ENCODE measurements at regions not wholly inside any gene's neighbourhood (a gene's known extent, or its start where the extent isn't known, plus 50 kb on each side); places are given as distances from the start of the nearest gene placed in this dataset.

- Histone ChIP-seq H3K4me1 (no peaks in the 10 kb centered on the region), H3K9me3 (no peaks in the 10 kb centered on the region), H3K4me3 (no peak overlapping the region), H3K9ac (ENCODE audit: low read depth in 2 of 2, low read length in 2 of 2) (no peak overlapping the region), H3K27me3 (no peaks in the 10 kb centered on the region), H3K36me3 (no peaks in the 10 kb centered on the region), H3K27ac (no peak overlapping the region)
- no peak for DNase-seq
- intact Hi-C loops (cut with DNase I): no loop called here
- no peak for TF ChIP-seq CTCF (IDR thresholded peaks at IDR 0.05)
Observed at GRCh38 chr4:106615410-106615945, 246.9 kb upstream of the GIMD1 start.

DNA sequence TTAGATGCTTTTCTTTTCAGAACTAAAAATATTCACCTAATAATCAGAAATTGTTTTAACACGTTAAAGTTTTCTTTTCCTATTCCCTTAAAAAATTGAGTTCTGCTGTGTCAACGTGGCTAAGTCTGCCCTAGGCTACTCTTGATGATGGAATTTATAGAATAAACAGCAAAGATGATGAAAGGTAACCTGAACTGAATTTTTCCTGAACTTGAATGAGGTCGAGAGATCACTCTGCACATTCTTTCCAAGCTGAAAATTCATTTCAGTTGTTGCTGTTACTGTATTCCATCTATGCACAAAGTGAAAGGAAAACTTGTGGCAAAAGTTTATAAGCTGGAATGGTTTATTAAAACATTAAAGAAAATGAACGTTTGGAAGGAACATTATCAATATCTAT is 245.9 kb upstream of the GIMD1 start:
- Histone ChIP-seq H3K36me3 (no peaks in the 10 kb centered on the region), H3K27ac (no peak overlapping the region), H3K9me3 (no peaks in the 10 kb centered on the region), H3K4me1 (no peaks in the 10 kb centered on the region), H3K27me3 (no peaks in the 10 kb centered on the region), H3K9ac (ENCODE audit: low read depth in 2 of 2, low read length in 2 of 2) (no peak overlapping the region), H3K4me3 (no peak overlapping the region)
- intact Hi-C loops (cut with DNase I): no loop called here
- DNase-seq: no peak
- TF ChIP-seq CTCF (IDR thresholded peaks at IDR 0.05): no peak

- Histone ChIP-seq H3K4me1 (no peaks in the 10 kb centered on the region), H3K36me3 (no peaks in the 10 kb centered on the region), H3K27me3 (no peaks in the 10 kb centered on the region), H3K4me3 (no peak overlapping the region), H3K27ac (no peak overlapping the region), H3K9me3 (no peaks in the 10 kb centered on the region), H3K9ac (ENCODE audit: low read depth in 2 of 2, low read length in 2 of 2) (no peak overlapping the region)
- no peak for TF ChIP-seq CTCF (IDR thresholded peaks at IDR 0.05)
- intact Hi-C loops (cut with DNase I): no loop called here
- DNase-seq: no peak
Observed at GRCh38 chr4:106609917-106610316, 241.3 kb upstream of the GIMD1 start.

- no peak for TF ChIP-seq CTCF (IDR thresholded peaks at IDR 0.05)
- no peak for DNase-seq
Observed at GRCh38 chr4:106607558-106607957, 239.0 kb upstream of the GIMD1 start.

GRCh38 chr4:106604319-106605051 is 235.9 kb upstream of the GIMD1 start:
- no peak for TF ChIP-seq CTCF (IDR thresholded peaks at IDR 0.05)
- Histone ChIP-seq H3K9me3 (no peaks in the 10 kb centered on the region), H3K27me3 (no peaks in the 10 kb centered on the region), H3K27ac (no peak overlapping the region), H3K9ac (ENCODE audit: low read depth in 2 of 2, low read length in 2 of 2) (no peak overlapping the region), H3K36me3 (no peaks in the 10 kb centered on the region), H3K4me1 (no peaks in the 10 kb centered on the region), H3K4me3 (no peak overlapping the region)
- no peak for DNase-seq
- intact Hi-C loops (cut with DNase I): no loop called here

More at GRCh38 chr4:106607558-106607957, 239.0 kb upstream of the GIMD1 start:
- intact Hi-C loops (cut with DNase I): no loop called here
- no peak overlapping the region for H3K4me3 ChIP-seq
- no peaks in the 10 kb centered on the region for H3K27me3 ChIP-seq
- no peaks in the 10 kb centered on the region for H3K4me1 ChIP-seq
- no peak overlapping the region for H3K9ac ChIP-seq (ENCODE audit: low read depth in 2 of 2, low read length in 2 of 2)
- no peaks in the 10 kb centered on the region for H3K36me3 ChIP-seq
- H3K27ac ChIP-seq: no peak overlapping the region
- H3K9me3 ChIP-seq: no peaks in the 10 kb centered on the region

All from colonic mucosa (tissue), 4 donors.